ENCODE measurements at regions not wholly inside any gene's neighbourhood (a gene's known extent, or its start where the extent isn't known, plus 50 kb on each side); places are given as distances from the start of the nearest gene placed in this dataset.

DNA sequence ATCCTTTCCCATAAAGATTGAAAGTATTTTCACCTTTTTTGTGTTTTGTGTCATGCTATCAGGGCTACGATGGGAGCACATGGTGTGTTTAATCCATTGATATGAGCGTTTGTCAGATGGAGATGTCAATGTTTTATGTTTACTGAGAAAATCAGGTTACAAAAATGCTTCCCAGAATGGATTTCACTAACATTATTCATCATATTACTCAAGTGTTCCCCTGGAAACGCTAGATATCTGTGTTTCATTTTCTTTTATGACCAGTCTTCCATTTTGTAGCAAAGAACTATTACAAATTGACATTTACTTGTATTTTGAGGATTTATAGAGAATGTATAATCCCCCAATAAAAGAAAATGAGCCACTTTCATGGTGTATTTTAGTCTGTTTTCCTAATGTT is 293.5 kb upstream of the AKR1E2 start:
- no peaks in the 10 kb centered on the region for H3K9me3 ChIP-seq
- FAIRE-seq (no peak), ATAC-seq (peak in 1 of 4 donors; percentile 57), DNase-seq (no peak)
- H3K4me3 ChIP-seq, result no peak overlapping the region
- 31 to 33% methylated on average over 3 of the region's 3 CpGs for WGBS, 2 donors
- no peak overlapping the region for H3K27ac ChIP-seq
- H3K4me1 ChIP-seq, result no peaks in the 10 kb centered on the region
- no peaks in the 10 kb centered on the region for H3K36me3 ChIP-seq
- intact Hi-C loops (cut with DNase I), result no loop called here
- TF ChIP-seq, protein P1, sequence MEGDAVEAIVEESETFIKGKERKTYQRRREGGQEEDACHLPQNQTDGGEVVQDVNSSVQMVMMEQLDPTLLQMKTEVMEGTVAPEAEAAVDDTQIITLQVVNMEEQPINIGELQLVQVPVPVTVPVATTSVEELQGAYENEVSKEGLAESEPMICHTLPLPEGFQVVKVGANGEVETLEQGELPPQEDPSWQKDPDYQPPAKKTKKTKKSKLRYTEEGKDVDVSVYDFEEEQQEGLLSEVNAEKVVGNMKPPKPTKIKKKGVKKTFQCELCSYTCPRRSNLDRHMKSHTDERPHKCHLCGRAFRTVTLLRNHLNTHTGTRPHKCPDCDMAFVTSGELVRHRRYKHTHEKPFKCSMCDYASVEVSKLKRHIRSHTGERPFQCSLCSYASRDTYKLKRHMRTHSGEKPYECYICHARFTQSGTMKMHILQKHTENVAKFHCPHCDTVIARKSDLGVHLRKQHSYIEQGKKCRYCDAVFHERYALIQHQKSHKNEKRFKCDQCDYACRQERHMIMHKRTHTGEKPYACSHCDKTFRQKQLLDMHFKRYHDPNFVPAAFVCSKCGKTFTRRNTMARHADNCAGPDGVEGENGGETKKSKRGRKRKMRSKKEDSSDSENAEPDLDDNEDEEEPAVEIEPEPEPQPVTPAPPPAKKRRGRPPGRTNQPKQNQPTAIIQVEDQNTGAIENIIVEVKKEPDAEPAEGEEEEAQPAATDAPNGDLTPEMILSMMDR (IDR thresholded peaks at IDR 0.05), result no peak
- peaks cover 0 to 8% (median 0%) of the 10 kb centered on the region in 4 donors for H3K27me3 ChIP-seq

DNA sequence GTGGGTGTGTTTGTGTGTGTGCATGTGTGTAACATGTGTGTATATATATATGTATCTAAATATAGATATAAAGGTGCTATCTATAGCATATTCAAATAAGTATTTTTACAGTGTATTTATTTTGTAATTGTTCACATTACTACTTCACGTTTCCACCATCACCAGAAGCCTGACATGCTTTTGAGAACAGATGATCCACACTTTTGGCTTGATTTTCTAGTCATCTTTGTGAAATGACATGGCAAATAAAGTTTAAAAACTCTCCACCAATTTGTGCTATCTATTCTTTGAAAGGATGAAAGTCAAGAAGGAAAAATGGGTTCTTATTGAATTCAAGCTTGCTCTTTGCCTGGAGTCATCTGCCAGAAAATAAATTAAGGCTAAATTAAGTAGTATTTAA is 294.0 kb upstream of the AKR1E2 start:
- intact Hi-C loops (cut with DNase I), result no loop called here
- no peaks in the 10 kb centered on the region for H3K36me3 ChIP-seq
- WGBS, 2 donors, result 36 to 37% methylated on average over 1 of the region's 1 CpG
- peaks cover 0 to 8% (median 0%) of the 10 kb centered on the region in 4 donors for H3K27me3 ChIP-seq
- TF ChIP-seq, protein P1 (IDR thresholded peaks at IDR 0.05), result no peak
- H3K9me3 ChIP-seq, result no peaks in the 10 kb centered on the region
- no peak overlapping the region for H3K27ac ChIP-seq
- DNase-seq, result no peak
- no peak overlapping the region for H3K4me3 ChIP-seq
- no peaks in the 10 kb centered on the region for H3K4me1 ChIP-seq
- no peak for ATAC-seq
- FAIRE-seq, result no peak

DNA sequence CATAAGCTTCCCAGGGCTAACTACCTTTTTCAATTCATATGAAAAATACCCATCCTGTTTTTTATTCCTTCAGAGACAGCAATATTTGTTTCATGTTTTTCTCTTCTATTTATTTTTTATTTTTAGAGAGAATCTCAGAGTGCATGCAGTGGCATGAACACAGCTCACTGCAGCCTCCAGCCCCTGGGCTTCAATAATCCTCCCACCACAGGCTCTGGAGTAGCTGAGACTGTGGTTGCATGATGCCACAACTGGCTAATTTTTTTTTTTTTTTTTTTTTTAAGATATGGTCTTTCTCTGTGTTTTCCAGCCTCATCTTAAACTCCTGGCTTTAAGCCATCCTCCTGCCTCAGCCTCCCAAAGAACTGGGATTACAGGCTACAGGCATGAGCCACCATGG is 296.7 kb upstream of the AKR1E2 start:
- Histone ChIP-seq H3K27me3 (peaks cover 0 to 8% (median 0%) of the 10 kb centered on the region in 4 donors), H3K27ac (no peak overlapping the region), H3K4me1 (no peaks in the 10 kb centered on the region), H3K9me3 (no peaks in the 10 kb centered on the region), H3K36me3 (no peaks in the 10 kb centered on the region), H3K4me3 (no peak overlapping the region)
- FAIRE-seq (no peak), ATAC-seq (no peak), DNase-seq (no peak)
- intact Hi-C loops (cut with DNase I), result no loop called here
- TF ChIP-seq, protein P1 (IDR thresholded peaks at IDR 0.05), result no peak

DNA sequence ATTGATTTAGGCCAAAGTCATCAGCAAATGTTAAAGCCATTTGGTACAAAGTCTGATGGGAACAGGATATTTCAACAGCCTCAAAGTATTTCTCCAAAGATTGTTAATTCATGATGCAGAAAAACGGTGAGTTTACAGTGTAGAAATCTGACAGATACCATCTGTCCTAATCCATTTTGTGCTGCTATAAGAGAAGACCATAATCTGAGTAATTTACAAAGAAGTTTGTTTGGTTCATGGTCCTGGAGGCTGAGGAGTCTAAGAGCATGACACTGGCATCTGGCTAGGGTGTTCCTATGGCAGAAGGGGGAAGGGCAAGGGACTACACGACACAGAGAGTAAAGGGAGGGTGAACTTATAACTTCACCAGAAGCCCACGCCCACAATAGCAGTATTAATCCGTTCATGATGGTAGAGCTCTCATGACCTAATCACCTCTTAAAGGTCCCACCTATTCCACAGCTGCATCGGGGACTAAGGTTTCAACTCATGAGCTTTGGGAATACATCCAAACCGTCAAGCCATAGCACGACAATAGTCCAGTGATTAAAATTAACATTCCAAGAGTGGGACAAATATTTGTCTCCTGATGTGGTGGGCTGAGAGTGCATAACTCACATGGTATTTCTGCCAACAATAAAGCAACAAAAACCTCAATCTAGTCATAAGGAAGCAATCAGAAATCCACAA is 298.6 kb upstream of the AKR1E2 start:
- H3K4me1 ChIP-seq, result no peaks in the 10 kb centered on the region
- no peaks in the 10 kb centered on the region for H3K36me3 ChIP-seq
- ATAC-seq (no peak), DNase-seq (no peak), FAIRE-seq (no peak)
- no peaks in the 10 kb centered on the region for H3K27me3 ChIP-seq
- no peak overlapping the region for H3K4me3 ChIP-seq
- TF ChIP-seq, protein P1 (IDR thresholded peaks at IDR 0.05), result no peak
- H3K27ac ChIP-seq, result no peak overlapping the region
- 50 to 72% methylated on average over 7 of the region's 7 CpGs for WGBS, 2 donors
- H3K9me3 ChIP-seq, result no peaks in the 10 kb centered on the region
- intact Hi-C loops (cut with DNase I), result no loop called here

DNA sequence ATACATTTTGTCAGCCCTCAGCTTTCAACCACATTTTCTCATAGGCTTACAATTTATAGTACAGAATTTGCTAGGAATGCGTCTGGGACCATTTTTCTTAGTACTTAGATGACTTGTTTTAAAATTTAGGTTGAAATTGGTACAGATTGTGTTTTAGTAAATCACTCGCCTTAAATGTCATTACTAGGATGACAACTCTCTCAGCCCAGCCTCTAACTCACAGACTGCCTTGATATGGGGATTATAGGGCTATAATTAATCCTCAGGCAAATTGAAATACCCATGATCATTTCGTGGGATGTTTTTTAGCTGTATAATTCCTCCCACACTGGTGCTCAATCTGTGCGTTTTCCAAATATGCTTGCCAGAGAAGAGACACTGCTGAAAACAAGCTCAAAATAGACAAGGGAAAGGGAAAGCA is 299.7 kb upstream of the AKR1E2 start:
- Histone ChIP-seq H3K4me1 (no peaks in the 10 kb centered on the region), H3K27ac (no peak overlapping the region), H3K4me3 (no peak overlapping the region), H3K27me3 (no peaks in the 10 kb centered on the region), H3K9me3 (no peaks in the 10 kb centered on the region), H3K36me3 (no peaks in the 10 kb centered on the region)
- DNase-seq (no peak), ATAC-seq (no peak), FAIRE-seq (no peak)
- WGBS, 2 donors, result 53 to 62% methylated on average over 4 of the region's 4 CpGs
- intact Hi-C loops (cut with DNase I), result no loop called here
- TF ChIP-seq, protein P1 (IDR thresholded peaks at IDR 0.05), result no peak

Measured in pancreas (tissue), 10 donors.